HCT116 (cell line): ENCODE measurements at regions not wholly inside any gene's neighbourhood (a gene's known extent, or its start where the extent isn't known, plus 50 kb on each side); places are given as distances from the start of the nearest gene placed in this dataset.

Experiments used
- ATAC-seq: fragments of 200-7000 bp; cut with Tn5 transposase; 2 replicates; pipeline ENCODE4 v1.9.1; 2020; ENCODE audit warnings: mild to moderate bottlenecking, moderate library complexity
- BruUV-seq: library from RNA; stranded (reverse); fragments of 400-500 nt; replicated peaks from 2 replicates; lab custom pipeline; 2021; lab: Mats Ljungman, UMichigan
- CTCF ChIA-PET: fragments of 300-600 bp; sonication (Branson Sonifier 250); formaldehyde crosslinking; loops from one replicate; lab custom pipeline; 2021; ENCODE audit warnings: antibody characterized with exemption; lab: Charles Lee
- POLR2A ChIA-PET: fragments of 300-600, 350-600 bp; sonication (Branson Sonifier 250); formaldehyde crosslinking; loops from one replicate; lab custom pipeline; 2021; ENCODE audit warnings: antibody characterized with exemption; lab: Charles Lee
- RAD21 ChIA-PET, 2 experiments: fragments of 300-600 bp; sonication (Branson Sonifier 250); formaldehyde crosslinking; loops; one replicate each; lab custom pipeline; 2023; ENCODE audit warnings: low total read pairs in 2 of 2; ENCODE audit not compliant: uncharacterized antibody in 2 of 2, unreplicated experiment in 2 of 2, low non-redundant PET in 1 of 2; lab: Charles Lee
- DNase-seq: peaks from one replicate; pipeline ENCODE4 v3.0.0-alpha.2; 2010; ENCODE audit warnings: low read depth, low spot score
- H2AFZ ChIP-seq: fragments of 200-600 bp; shearing (Covaris generic), sonication (generic); 2 replicates; pipeline ENCODE4 v1.6.1; 2017; ENCODE audit warnings: low read depth, mixed run types, mixed read lengths, antibody characterized with exemption, low read length; ENCODE audit not compliant: poor library complexity, severe bottlenecking
- H3K27ac ChIP-seq: 2 replicates; pipeline ENCODE4 v1.5.1; 2012; ENCODE audit warnings: low read depth, low read length
- H3K27me3 ChIP-seq: fragments of 200-600 bp; sonication (generic); 2 replicates; pipeline ENCODE4 v1.6.1; 2016; ENCODE audit warnings: mixed run types, low read length, mixed read lengths; ENCODE audit not compliant: insufficient read depth
- H3K36me3 ChIP-seq, 2 experiments: fragments of 200-500 bp in 1 of 2; fragments of 200-600 bp in 1 of 2; sonication (Bioruptor generic) in 1 of 2; sonication (generic) in 1 of 2; 2 replicates each; pipeline versions ENCODE4 v1.5.1 to v1.6.1; 2014 to 2016; ENCODE audit warnings: low read length in 2 of 2, inconsistent platforms in 1 of 2, mixed read lengths in 1 of 2, mixed run types in 1 of 2; ENCODE audit not compliant: insufficient read depth in 2 of 2, control insufficient read depth in 1 of 2
- H3K4me1 ChIP-seq, 2 experiments: fragments of 200-600 bp in 1 of 2; sonication (generic) in 1 of 2; 2 replicates each; pipeline versions ENCODE4 v1.5.1 to v1.6.1; 2012 to 2017; ENCODE audit warnings: low read length in 2 of 2, inconsistent platforms in 1 of 2, mild to moderate bottlenecking in 1 of 2, mixed read lengths in 1 of 2, mixed run types in 1 of 2, moderate library complexity in 1 of 2; ENCODE audit not compliant: insufficient read depth in 2 of 2, control insufficient read depth in 1 of 2
- H3K4me2 ChIP-seq: fragments of 200-600 bp; sonication (generic); 2 replicates; pipeline ENCODE4 v1.6.1; 2017; ENCODE audit warnings: mixed run types, low read length, mixed read lengths
- H3K4me3 ChIP-seq, 2 experiments: fragments of 200-600 bp in 1 of 2; sonication (generic) in 1 of 2; replicated peaks in 1 of 2; 2 replicates each; pipeline ENCODE4 v1.5.1; 2011 to 2016; ENCODE audit warnings: low read length in 2 of 2, control low read depth in 1 of 2, low read depth in 1 of 2, mild to moderate bottlenecking in 1 of 2, mixed read lengths in 1 of 2, mixed run types in 1 of 2
- H3K79me2 ChIP-seq: fragments of 200-600 bp; sonication (generic); 2 replicates; pipeline ENCODE4 v1.6.1; 2017; ENCODE audit warnings: mild to moderate bottlenecking, mixed run types, low read length, moderate library complexity, mixed read lengths; ENCODE audit not compliant: insufficient read depth
- H3K9ac ChIP-seq: fragments of 200-600 bp; sonication (generic); 2 replicates; pipeline ENCODE4 v1.6.1; 2016; ENCODE audit warnings: low read length, mixed read lengths
- H3K9me2 ChIP-seq: fragments of 200-600 bp; sonication (generic), shearing (Covaris generic); 2 replicates; pipeline ENCODE4 v1.6.1; 2017; ENCODE audit warnings: mixed run types, mild to moderate bottlenecking, moderate library complexity; ENCODE audit not compliant: insufficient read depth
- H3K9me3 ChIP-seq, 2 experiments: fragments of 200-500 bp in 1 of 2; fragments of 200-600 bp in 1 of 2; sonication (Bioruptor generic) in 1 of 2; sonication (generic) in 1 of 2; 2 replicates each; pipeline ENCODE4 v1.6.1; 2014 to 2017; ENCODE audit warnings: low read length in 2 of 2, mixed read lengths in 2 of 2, inconsistent platforms in 1 of 2, low read depth in 1 of 2, mild to moderate bottlenecking in 1 of 2, mixed run types in 1 of 2, moderate library complexity in 1 of 2; ENCODE audit not compliant: control insufficient read depth in 1 of 2, insufficient read depth in 1 of 2
- H4K20me1 ChIP-seq: fragments of 200-600 bp; sonication (generic), shearing (Covaris generic); 2 replicates; pipeline ENCODE4 v1.6.1; 2017; ENCODE audit warnings: mixed run types, mild to moderate bottlenecking, moderate library complexity; ENCODE audit not compliant: insufficient read depth
- CEBPB ChIP-seq: IDR thresholded peaks from 2 replicates; pipeline ENCODE4 v1.6.1; 2012; ENCODE audit warnings: low read depth
- CTCF ChIP-seq, 3 experiments: fragments of 200-600 bp in 1 of 3; sonication (generic) in 1 of 3; IDR thresholded peaks in 2 of 3; conservative IDR thresholded peaks in 1 of 3; 2 replicates each; pipeline ENCODE4 v1.5.1; 2012 to 2017; ENCODE audit warnings: low read depth in 2 of 3, low read length in 2 of 3, antibody characterized with exemption in 1 of 3, borderline replicate concordance in 1 of 3, control low read depth in 1 of 3, mild to moderate bottlenecking in 1 of 3, mixed read lengths in 1 of 3, mixed run types in 1 of 3, moderate library complexity in 1 of 3; ENCODE audit not compliant: insufficient read depth in 1 of 3
- ELF1 ChIP-seq: IDR thresholded peaks from 2 replicates; pipeline ENCODE4 v1.6.1; 2012; ENCODE audit warnings: low read depth, borderline replicate concordance
- EZH2 ChIP-seq: fragments of 200-600 bp; sonication (generic); IDR thresholded peaks from 2 replicates; pipeline ENCODE4 v1.6.1; 2017; ENCODE audit warnings: antibody characterized with exemption, mixed run types
- EZH2phosphoT487 ChIP-seq: fragments of 200-600 bp; IDR thresholded peaks from 2 replicates; pipeline ENCODE4 v1.6.1; 2018; ENCODE audit warnings: antibody characterized with exemption, borderline replicate concordance
- FOSL1 ChIP-seq: IDR thresholded peaks from 2 replicates; pipeline ENCODE4 v1.6.1; 2012; ENCODE audit warnings: low read depth
- JUND ChIP-seq: IDR thresholded peaks from 2 replicates; pipeline ENCODE4 v1.6.1; 2012
- MAX ChIP-seq: IDR thresholded peaks from 2 replicates; pipeline ENCODE4 v1.6.1; 2012
- POLR2AphosphoS5 ChIP-seq: IDR thresholded peaks from 2 replicates; pipeline ENCODE4 v1.6.1; 2011; ENCODE audit warnings: mild to moderate bottlenecking, low read depth, low read length, moderate library complexity
- RAD21 ChIP-seq: IDR thresholded peaks from 2 replicates; pipeline ENCODE4 v1.6.1; 2012; ENCODE audit warnings: low read depth, mild to moderate bottlenecking
- SIN3A ChIP-seq: IDR thresholded peaks from 2 replicates; pipeline ENCODE4 v1.6.1; 2012; ENCODE audit warnings: low read depth
- SP1 ChIP-seq: IDR thresholded peaks from 2 replicates; pipeline ENCODE4 v1.6.1; 2012; ENCODE audit warnings: low read depth
- TCF7L2 ChIP-seq: IDR thresholded peaks from 2 replicates; pipeline ENCODE4 v1.7.0; 2011; ENCODE audit warnings: borderline replicate concordance, inconsistent platforms; ENCODE audit not compliant: insufficient read depth, insufficient read length; ENCODE audit errors: extremely low read depth
- ZNF274 ChIP-seq: fragments of 200-500 bp; sonication (Bioruptor generic); IDR thresholded peaks from 2 replicates; pipeline ENCODE4 v1.6.1; 2014; ENCODE audit warnings: mild to moderate bottlenecking, low read depth, low read length, inconsistent platforms
- intact Hi-C: fragments of 100-400 bp; cut with micrococcal nuclease; formaldehyde crosslinking; loops from 2 replicates; pipeline ENCODE4 v1.10.0; 2022
- TF ChIP-seq, protein P1 (sequence below): IDR thresholded peaks from 2 replicates; pipeline ENCODE4 v1.6.1; 2012

- DNase-seq (peak; percentile 24), ATAC-seq (peak; percentile 90)
- Histone ChIP-seq H3K4me1 (no peaks in the 10 kb centered on the region), H3K4me3 (no peak overlapping the region), H3K9me3 (no peaks in the 10 kb centered on the region), H4K20me1 (no peaks in the 10 kb centered on the region), H3K9me2 (no peaks in the 10 kb centered on the region), H2AFZ (no peak overlapping the region), H3K9ac (no peak overlapping the region), H3K79me2 (no peaks in the 10 kb centered on the region), H3K27ac (no peak overlapping the region), H3K27me3 (no peaks in the 10 kb centered on the region), H3K36me3 (no peaks in the 10 kb centered on the region), H3K4me2 (no peak overlapping the region)
- ChIA-PET RAD21 (no interaction called here), CTCF (interaction anchor here (1.0 kb wide), 1 partner anchor 487 kb away, joined by 3 read pairs; no protein-coding TSS in a partner anchor), POLR2A (no interaction called here)
- intact Hi-C loops, result loop anchor here (1.0 to 10.0 kb wide), 3 partner anchors 165 to 630 kb away; partner anchors contain the start of gene COL12A1
- TF ChIP-seq CTCF (IDR thresholded peaks at IDR 0.05 in 2 of 3, conservative IDR thresholded peaks at IDR 0.05 in 1 of 3; ENCODE audit: borderline replicate concordance in 1 of 3, insufficient read depth in 1 of 3, low read depth in 2 of 3, low read length in 2 of 3), result peak; percentile 35 to 67 (median 64); a peak in 5 of 6 replicates
- TF ChIP-seq RAD21, result peak; percentile 56
- no peak for TF ChIP-seq EZH2
- no peak for TF ChIP-seq JUND
- TF ChIP-seq FOSL1, result no peak
- no peak for TF ChIP-seq ELF1
- BruUV-seq, result no TSS peak
Measured at GRCh38 chr6:74574794-74575193, 631.1 kb downstream of the COL12A1 start.

GRCh38 chr6:74573613-74574012, 632.2 kb downstream of the COL12A1 start:
- Histone ChIP-seq H3K27ac (no peak overlapping the region), H3K9ac (no peak overlapping the region), H3K4me3 (no peak overlapping the region), H3K4me2 (no peak overlapping the region), H3K79me2 (no peaks in the 10 kb centered on the region), H2AFZ (no peak overlapping the region), H3K9me2 (no peaks in the 10 kb centered on the region), H3K36me3 (no peaks in the 10 kb centered on the region), H3K9me3 (no peaks in the 10 kb centered on the region), H3K4me1 (no peaks in the 10 kb centered on the region), H3K27me3 (no peaks in the 10 kb centered on the region), H4K20me1 (no peaks in the 10 kb centered on the region)
- ATAC-seq (no peak), DNase-seq (no peak)
- intact Hi-C loops, result loop anchor here (1.0 to 10.0 kb wide), 2 partner anchors 164 to 631 kb away; partner anchors contain the start of gene COL12A1
- RAD21 ChIA-PET, result no interaction called here
- BruUV-seq, result no TSS peak
- POLR2A ChIA-PET, result no interaction called here
- TF ChIP-seq MAX (no peak), EZH2phosphoT487 (no peak), TCF7L2 (no peak), RAD21 (no peak), POLR2AphosphoS5 (no peak), SIN3A (no peak), CEBPB (no peak), ZNF274 (no peak), SP1 (no peak)
- TF ChIP-seq, protein P1, sequence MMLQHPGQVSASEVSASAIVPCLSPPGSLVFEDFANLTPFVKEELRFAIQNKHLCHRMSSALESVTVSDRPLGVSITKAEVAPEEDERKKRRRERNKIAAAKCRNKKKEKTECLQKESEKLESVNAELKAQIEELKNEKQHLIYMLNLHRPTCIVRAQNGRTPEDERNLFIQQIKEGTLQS, result no peak
- CTCF ChIA-PET, result no interaction called here
